ENCODE measurements at regions not wholly inside any gene's neighbourhood (a gene's known extent, or its start where the extent isn't known, plus 50 kb on each side); places are given as distances from the start of the nearest gene placed in this dataset.

GRCh38 chr9:111114486-111114885 lies 76.2 kb upstream of the LPAR1 start:
- no peak overlapping the region for H3K4me3 ChIP-seq (ENCODE audit: insufficient read depth, low read depth, low read length)
- no peak overlapping the region for H3K27ac ChIP-seq (ENCODE audit: insufficient read depth, low read length)
- H3K9me1 ChIP-seq (ENCODE audit: insufficient read depth, low read length): no peaks in the 10 kb centered on the region
- H2BK5ac ChIP-seq (ENCODE audit: low read depth, low read length, poor library complexity, severe bottlenecking): no peak overlapping the region
- no peaks in the 10 kb centered on the region for H3K79me1 ChIP-seq (ENCODE audit: low read depth in 1 of 2, low read length in 2 of 2)
- POLR2A ChIA-PET (ENCODE audit: unreplicated experiment): no interaction called here
- H3K27me3 ChIP-seq (ENCODE audit: control insufficient read depth, insufficient read depth, low read length): no peaks in the 10 kb centered on the region
- no peaks in the 10 kb centered on the region for H3K36me3 ChIP-seq (ENCODE audit: control insufficient read depth, insufficient read depth, low read length)
- no peak overlapping the region for H2AFZ ChIP-seq (replicated peaks; ENCODE audit: low read length, poor library complexity)
- no peak for TF ChIP-seq USF2 (IDR thresholded peaks at IDR 0.05; ENCODE audit: low read depth, low read length)
- TF ChIP-seq RAD21 (IDR thresholded peaks at IDR 0.05; ENCODE audit: low read length): no peak
- no peak for TF ChIP-seq MAZ (IDR thresholded peaks at IDR 0.05; ENCODE audit: borderline replicate concordance, low read depth, low read length)
- TF ChIP-seq CEBPB (IDR thresholded peaks at IDR 0.05; ENCODE audit: low read depth, low read length): no peak
- TF ChIP-seq BHLHE40 (IDR thresholded peaks at IDR 0.05; ENCODE audit: low read depth, low read length): no peak
- TF ChIP-seq CHD1 (IDR thresholded peaks at IDR 0.05; ENCODE audit: low read depth, low read length): no peak
- no peak for TF ChIP-seq MAFK (IDR thresholded peaks at IDR 0.05; ENCODE audit: low read depth, low read length)
- TF ChIP-seq POLR2A (IDR thresholded peaks at IDR 0.05; ENCODE audit: low read depth, low read length): no peak
- no peak for TF ChIP-seq ELK1 (IDR thresholded peaks at IDR 0.05; ENCODE audit: borderline replicate concordance, low read depth, low read length)
- TF ChIP-seq RCOR1 (IDR thresholded peaks at IDR 0.05; ENCODE audit: insufficient replicate concordance, low read length): no peak
- no peak for TF ChIP-seq NFE2L2 (IDR thresholded peaks at IDR 0.05; ENCODE audit: low read depth, low read length)
- TF ChIP-seq SMC3 (IDR thresholded peaks at IDR 0.05; ENCODE audit: low read depth, low read length): no peak
- TF ChIP-seq FOS (IDR thresholded peaks at IDR 0.05; ENCODE audit: low read depth, low read length): no peak
- TF ChIP-seq CTCF (conservative IDR thresholded peaks at IDR 0.05; ENCODE audit: low read depth, low read length): no peak
- no peak for TF ChIP-seq RFX5 (IDR thresholded peaks at IDR 0.05; ENCODE audit: low read depth, low read length)
- H4K91ac ChIP-seq (ENCODE audit: insufficient read depth, low read depth, low read length): no peak overlapping the region
- no peak overlapping the region for H3K9ac ChIP-seq (ENCODE audit: low read depth, low read length)
- no peak overlapping the region for H3K4me2 ChIP-seq (ENCODE audit: low read depth, low read length)
- H2BK15ac ChIP-seq (ENCODE audit: low read depth, low read length): no peak overlapping the region
- peaks cover 5% of the 10 kb centered on the region; the same call in 1 of the 2 replicates for H3K4me1 ChIP-seq (ENCODE audit: control insufficient read depth, insufficient read depth, low read length)
- dilution Hi-C loops (cut with HindIII; ENCODE audit: low sequenced_read_pairs, unreplicated experiment): no loop called here
- H3K23ac ChIP-seq (ENCODE audit: low read depth, low read length): no peak overlapping the region
- ATAC-seq (ENCODE audit: low read depth) (no peak), DNase-seq (no peak)
- no peak overlapping the region for H3K4ac ChIP-seq (ENCODE audit: low read depth, low read length)
- H2BK20ac ChIP-seq (ENCODE audit: low read depth, low read length): no peak overlapping the region
- intact Hi-C loops (cut with micrococcal nuclease): loop anchor here (5.0 kb wide), 1 partner anchor 57 kb away; no protein-coding TSS in a partner anchor
- no TSS peak for BruUV-seq (replicated peaks)
- no peak overlapping the region for H2BK120ac ChIP-seq (ENCODE audit: low read depth, low read length)
- no peak overlapping the region for H2AK9ac ChIP-seq (replicated peaks; ENCODE audit: low read depth, low read length, poor library complexity)
- in situ Hi-C loops (cut with MboI; ENCODE audit: low sequenced_read_pairs): no loop called here
- no peak overlapping the region for H4K8ac ChIP-seq (ENCODE audit: low read depth in 2 of 2, low read length in 2 of 2)
- CTCF ChIA-PET: interaction anchor here (1.4 kb wide), 1 partner anchor 9 kb away, joined by 3 read pairs; no protein-coding TSS in a partner anchor
- H3K9me3 ChIP-seq (ENCODE audit: control insufficient read depth, insufficient read depth, low read length): no peaks in the 10 kb centered on the region
- no peaks in the 10 kb centered on the region for H4K20me1 ChIP-seq (ENCODE audit: insufficient read depth, low read length)
- H3K14ac ChIP-seq (replicated peaks; ENCODE audit: low read depth, low read length): no peak overlapping the region
- no peak overlapping the region for H3K18ac ChIP-seq (ENCODE audit: low read depth, low read length)
- H2AK5ac ChIP-seq (ENCODE audit: low read depth, low read length): no peak overlapping the region
- WGBS, 2 experiments (ENCODE audit: extremely low coverage in 2 of 2, insufficient read length in 1 of 2): no CpG with 5 or more reads among the region's 1 CpG
- no peak overlapping the region for H4K5ac ChIP-seq (ENCODE audit: low read depth, low read length)
- H3K56ac ChIP-seq (ENCODE audit: extremely low read depth, insufficient read depth, low read length): no peak overlapping the region

All from IMR-90 (cell line).